Vagina (tissue), 2 donors: ENCODE measurements at regions not wholly inside any gene's neighbourhood (a gene's known extent, or its start where the extent isn't known, plus 50 kb on each side); places are given as distances from the start of the nearest gene placed in this dataset.

ENCODE experiments used
- DNase-seq, 2 donors: peaks; one replicate each; pipeline ENCODE4 v3.0.0-alpha.2; 2017; ENCODE audit errors: extremely low spot score in 2 of 2
- H3K27ac ChIP-seq: fragments of 200-600 bp; sonication (generic); one replicate; pipeline ENCODE4 v1.5.1; 2019
- H3K27me3 ChIP-seq: fragments of 200-600 bp; sonication (generic); one replicate; pipeline ENCODE4 v1.5.1; 2019
- H3K36me3 ChIP-seq, 2 donors: fragments of 200-600 bp; sonication (generic); one replicate each; pipeline ENCODE4 v1.5.1; 2017 to 2019
- H3K4me1 ChIP-seq: fragments of 200-600 bp; sonication (generic); one replicate; pipeline ENCODE4 v1.5.1; 2019
- H3K4me3 ChIP-seq, 2 donors: fragments of 200-600 bp; sonication (generic); 1 replicate in 1 of 2; 2 replicates in 1 of 2; pipeline ENCODE4 v1.5.1; 2016 to 2019
- H3K9me3 ChIP-seq: fragments of 200-600 bp; sonication (generic); one replicate; pipeline ENCODE4 v1.5.1; 2019
- CTCF ChIP-seq, 3 experiments: fragments of 450-650 bp in 2 of 3; fragments of 200-600 bp in 1 of 3; sonication (generic) in 1 of 3; IDR thresholded peaks; one replicate each; pipeline ENCODE4 v1.5.1; 2017 to 2019; ENCODE audit warnings: antibody characterized with exemption in 3 of 3, mild to moderate bottlenecking in 2 of 3, moderate library complexity in 2 of 3
- POLR2A ChIP-seq, 2 donors: fragments of 450-650 bp; IDR thresholded peaks; one replicate each; pipeline ENCODE4 v1.6.1; 2017; ENCODE audit warnings: antibody characterized with exemption in 2 of 2, mild to moderate bottlenecking in 2 of 2, moderate library complexity in 2 of 2
- POLR2AphosphoS5 ChIP-seq, 2 donors: sonication (generic); formaldehyde crosslinking; IDR thresholded peaks; one replicate each; pipeline ENCODE4 v1.9.0; 2017; ENCODE audit warnings: antibody characterized with exemption in 2 of 2, mild to moderate bottlenecking in 2 of 2, low read depth in 1 of 2; ENCODE audit not compliant: insufficient read depth in 1 of 2
- intact Hi-C: fragments of 100-400 bp; cut with DNase I; formaldehyde crosslinking; loops from one replicate; pipeline ENCODE4 v1.15.1; 2023

GRCh38 chr12:128012110-128012509, 254.9 kb upstream of the TMEM132C start:
- Histone ChIP-seq H3K27me3 (no peaks in the 10 kb centered on the region), H3K4me1 (no peaks in the 10 kb centered on the region), H3K4me3 (no peak overlapping the region), H3K36me3 (no peaks in the 10 kb centered on the region), H3K27ac (no peak overlapping the region), H3K9me3 (no peaks in the 10 kb centered on the region)
- intact Hi-C loops, result no loop called here
- TF ChIP-seq CTCF (IDR thresholded peaks at IDR 0.05) (no peak), POLR2AphosphoS5 (IDR thresholded peaks at IDR 0.05; ENCODE audit: insufficient read depth in 1 of 2, low read depth in 1 of 2) (no peak), POLR2A (IDR thresholded peaks at IDR 0.05) (no peak)
- no peak for DNase-seq

- no peak for DNase-seq
- H3K27ac ChIP-seq, result no peak overlapping the region
- H3K9me3 ChIP-seq, result no peaks in the 10 kb centered on the region
- no peaks in the 10 kb centered on the region for H3K36me3 ChIP-seq
- H3K4me1 ChIP-seq, result no peaks in the 10 kb centered on the region
- intact Hi-C loops, result no loop called here
- H3K27me3 ChIP-seq, result no peaks in the 10 kb centered on the region
- no peak for TF ChIP-seq CTCF (IDR thresholded peaks at IDR 0.05)
- no peak overlapping the region for H3K4me3 ChIP-seq
Observed at GRCh38 chr12:128015276-128015675, 251.7 kb upstream of the TMEM132C start.

GRCh38 chr12:128018067-128018466, 248.9 kb upstream of the TMEM132C start:
- no peak overlapping the region for H3K27ac ChIP-seq
- no peak overlapping the region for H3K4me3 ChIP-seq
- no peaks in the 10 kb centered on the region for H3K4me1 ChIP-seq
- no peaks in the 10 kb centered on the region for H3K27me3 ChIP-seq
- intact Hi-C loops, result no loop called here
- no peaks in the 10 kb centered on the region for H3K9me3 ChIP-seq
- no peak for TF ChIP-seq CTCF (IDR thresholded peaks at IDR 0.05)
- no peak for TF ChIP-seq POLR2A (IDR thresholded peaks at IDR 0.05)
- TF ChIP-seq POLR2AphosphoS5 (IDR thresholded peaks at IDR 0.05; ENCODE audit: insufficient read depth in 1 of 2, low read depth in 1 of 2), result no peak
- no peak for DNase-seq
- H3K36me3 ChIP-seq, result no peaks in the 10 kb centered on the region

GRCh38 chr12:128019996-128020544, 246.9 kb upstream of the TMEM132C start:
- Histone ChIP-seq H3K36me3 (no peaks in the 10 kb centered on the region), H3K27me3 (no peaks in the 10 kb centered on the region), H3K27ac (no peak overlapping the region), H3K9me3 (no peaks in the 10 kb centered on the region), H3K4me3 (no peak overlapping the region), H3K4me1 (no peaks in the 10 kb centered on the region)
- TF ChIP-seq POLR2AphosphoS5 (IDR thresholded peaks at IDR 0.05; ENCODE audit: insufficient read depth in 1 of 2, low read depth in 1 of 2) (no peak), POLR2A (IDR thresholded peaks at IDR 0.05) (no peak), CTCF (IDR thresholded peaks at IDR 0.05) (no peak)
- DNase-seq, result no peak
- intact Hi-C loops, result no loop called here

- Histone ChIP-seq H3K4me1 (no peaks in the 10 kb centered on the region), H3K36me3 (no peaks in the 10 kb centered on the region), H3K9me3 (no peaks in the 10 kb centered on the region), H3K27ac (no peak overlapping the region), H3K27me3 (no peaks in the 10 kb centered on the region), H3K4me3 (no peak overlapping the region)
- TF ChIP-seq POLR2A (IDR thresholded peaks at IDR 0.05), result no peak
- no peak for TF ChIP-seq POLR2AphosphoS5 (IDR thresholded peaks at IDR 0.05; ENCODE audit: insufficient read depth in 1 of 2, low read depth in 1 of 2)
- TF ChIP-seq CTCF (IDR thresholded peaks at IDR 0.05), result no peak
- no peak for DNase-seq
- intact Hi-C loops, result no loop called here
Observed at GRCh38 chr12:128021561-128021960, 245.4 kb upstream of the TMEM132C start.
